ENCODE measurements at regions not wholly inside any gene's neighbourhood (a gene's known extent, or its start where the extent isn't known, plus 50 kb on each side); places are given as distances from the start of the nearest gene placed in this dataset.
"Not testable (repeated sequence)": the region's sequence is repeated elsewhere in the genome, so short reads cannot be mapped to it uniquely, and the experiment has no call there.

DNA sequence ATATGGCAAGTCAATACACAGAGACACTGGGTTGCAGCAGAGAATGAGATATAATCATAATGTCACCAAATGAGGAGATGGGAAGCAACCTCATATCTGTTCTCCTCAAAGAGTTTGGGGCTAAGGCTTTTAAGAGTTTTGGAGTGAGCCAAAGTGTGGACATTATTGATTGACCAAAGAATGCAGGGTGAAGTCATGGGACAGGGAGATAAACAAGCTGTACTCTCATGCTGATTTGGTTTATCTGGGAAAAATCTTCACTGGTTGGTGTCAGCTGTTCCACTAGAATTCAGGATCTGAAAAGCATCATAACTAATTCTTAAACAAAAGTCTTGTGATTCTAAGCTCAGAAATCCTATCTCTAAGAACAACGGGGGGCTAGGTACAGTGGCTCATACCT is 585.9 kb upstream of the NRP1 start:
- Histone ChIP-seq H3K36me3 (no peaks in the 10 kb centered on the region), H3K27me3 (ENCODE audit: low read depth) (no peaks in the 10 kb centered on the region), H3K4me1 (no peaks in the 10 kb centered on the region), H3K4me3 (no peak overlapping the region), H3K9me3 (replicated peaks) (peaks cover 11% of the 10 kb centered on the region), H3K27ac (replicated peaks) (no peak overlapping the region)
- TF ChIP-seq, protein P1, sequence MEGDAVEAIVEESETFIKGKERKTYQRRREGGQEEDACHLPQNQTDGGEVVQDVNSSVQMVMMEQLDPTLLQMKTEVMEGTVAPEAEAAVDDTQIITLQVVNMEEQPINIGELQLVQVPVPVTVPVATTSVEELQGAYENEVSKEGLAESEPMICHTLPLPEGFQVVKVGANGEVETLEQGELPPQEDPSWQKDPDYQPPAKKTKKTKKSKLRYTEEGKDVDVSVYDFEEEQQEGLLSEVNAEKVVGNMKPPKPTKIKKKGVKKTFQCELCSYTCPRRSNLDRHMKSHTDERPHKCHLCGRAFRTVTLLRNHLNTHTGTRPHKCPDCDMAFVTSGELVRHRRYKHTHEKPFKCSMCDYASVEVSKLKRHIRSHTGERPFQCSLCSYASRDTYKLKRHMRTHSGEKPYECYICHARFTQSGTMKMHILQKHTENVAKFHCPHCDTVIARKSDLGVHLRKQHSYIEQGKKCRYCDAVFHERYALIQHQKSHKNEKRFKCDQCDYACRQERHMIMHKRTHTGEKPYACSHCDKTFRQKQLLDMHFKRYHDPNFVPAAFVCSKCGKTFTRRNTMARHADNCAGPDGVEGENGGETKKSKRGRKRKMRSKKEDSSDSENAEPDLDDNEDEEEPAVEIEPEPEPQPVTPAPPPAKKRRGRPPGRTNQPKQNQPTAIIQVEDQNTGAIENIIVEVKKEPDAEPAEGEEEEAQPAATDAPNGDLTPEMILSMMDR (IDR thresholded peaks at IDR 0.05; ENCODE audit: borderline replicate concordance) = no peak
- no peak for DNase-seq
- intact Hi-C loops (cut with micrococcal nuclease) = no loop called here

DNA sequence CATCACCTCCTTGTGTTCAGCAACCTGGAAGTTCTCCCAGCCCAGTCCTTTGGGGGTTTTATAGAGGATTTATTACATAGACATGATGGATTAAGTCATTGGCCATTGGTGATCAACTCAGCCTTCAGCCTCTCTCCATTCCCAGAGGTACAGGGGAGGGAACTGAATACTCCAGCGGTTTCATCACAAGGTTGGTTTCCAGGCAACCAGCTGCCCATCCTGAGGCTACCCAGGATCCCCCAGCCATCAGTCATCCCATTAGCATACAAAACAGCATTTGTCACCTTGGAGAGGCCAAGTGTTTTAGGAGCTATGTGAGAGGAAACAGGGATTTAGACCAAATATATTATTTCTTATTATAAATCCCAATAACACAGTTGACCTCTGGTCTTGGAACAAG is 584.8 kb upstream of the NRP1 start:
- intact Hi-C loops (cut with micrococcal nuclease) = no loop called here
- DNase-seq = no peak
- H3K4me3 ChIP-seq = no peak overlapping the region
- H3K4me1 ChIP-seq = no peaks in the 10 kb centered on the region
- no peak overlapping the region for H3K27ac ChIP-seq (replicated peaks)
- TF ChIP-seq, protein P1 (IDR thresholded peaks at IDR 0.05; ENCODE audit: borderline replicate concordance) = no peak
- no peaks in the 10 kb centered on the region for H3K36me3 ChIP-seq
- H3K9me3 ChIP-seq (replicated peaks) = peaks cover 11% of the 10 kb centered on the region
- no peaks in the 10 kb centered on the region for H3K27me3 ChIP-seq (ENCODE audit: low read depth)

DNA sequence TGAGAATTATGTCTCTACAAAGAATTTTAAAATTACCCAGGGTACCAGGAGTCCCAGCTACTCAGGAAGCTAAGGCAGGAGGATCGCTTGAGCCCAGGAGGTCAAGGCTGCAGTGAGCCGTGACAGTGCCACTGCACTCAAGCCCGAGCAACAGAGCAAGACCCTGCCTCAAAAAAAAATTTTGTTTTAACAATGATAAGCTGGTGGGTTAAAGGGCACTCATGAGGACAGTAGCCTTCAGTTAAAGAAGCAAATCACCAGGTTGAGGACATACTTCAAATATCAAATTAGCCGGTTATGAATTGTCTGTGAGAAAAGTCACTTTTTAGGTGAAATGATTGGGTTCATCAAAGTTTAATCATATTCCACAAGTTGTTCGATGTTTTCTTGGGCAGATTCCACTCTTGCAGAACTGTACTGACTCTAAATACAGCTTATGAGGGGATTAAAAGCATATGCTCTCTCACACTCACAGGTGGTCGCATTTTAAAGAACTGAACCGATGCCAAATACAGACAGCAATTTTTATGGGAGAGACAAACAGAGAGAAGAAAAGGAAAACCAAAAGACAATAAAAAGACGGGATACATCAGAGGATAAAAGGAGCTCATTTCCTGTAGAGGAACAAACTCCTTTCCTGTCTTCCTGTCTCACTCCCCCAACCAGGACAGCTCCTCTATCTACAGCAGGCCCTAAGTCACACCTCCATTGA is 582.8 kb upstream of the NRP1 start:
- no peak overlapping the region for H3K4me3 ChIP-seq
- H3K27me3 ChIP-seq (ENCODE audit: low read depth) = no peaks in the 10 kb centered on the region
- no peak overlapping the region for H3K27ac ChIP-seq (replicated peaks)
- H3K9me3 ChIP-seq (replicated peaks) = no peaks in the 10 kb centered on the region
- H3K4me1 ChIP-seq = no peaks in the 10 kb centered on the region
- TF ChIP-seq, protein P1 (IDR thresholded peaks at IDR 0.05; ENCODE audit: borderline replicate concordance) = no peak
- DNase-seq = no peak
- intact Hi-C loops (cut with micrococcal nuclease) = no loop called here
- H3K36me3 ChIP-seq = no peaks in the 10 kb centered on the region

DNA sequence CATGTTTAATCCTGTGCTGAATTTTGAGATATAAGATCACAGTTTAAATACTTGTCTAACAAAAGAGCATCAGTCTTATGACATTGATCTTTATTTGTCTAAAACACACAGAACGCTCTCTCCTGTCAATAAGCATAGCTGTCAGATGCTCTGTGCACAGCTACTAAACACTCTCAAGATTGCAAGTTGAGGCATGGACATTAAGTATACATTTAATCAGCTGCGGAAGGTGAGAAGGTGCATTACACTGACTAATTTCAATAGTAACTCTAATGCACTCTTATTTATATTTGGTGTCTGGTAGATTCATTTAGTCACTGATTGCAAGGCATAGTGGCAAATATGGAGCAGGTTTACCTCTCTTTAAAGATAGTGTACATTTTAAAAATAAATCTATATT is 580.3 kb upstream of the NRP1 start:
- H3K4me1 ChIP-seq = no peaks in the 10 kb centered on the region
- no peaks in the 10 kb centered on the region for H3K36me3 ChIP-seq
- H3K27me3 ChIP-seq (ENCODE audit: low read depth) = no peaks in the 10 kb centered on the region
- no peak for DNase-seq
- no peak overlapping the region for H3K27ac ChIP-seq (replicated peaks)
- no peaks in the 10 kb centered on the region for H3K9me3 ChIP-seq (replicated peaks)
- intact Hi-C loops (cut with micrococcal nuclease) = no loop called here
- no peak overlapping the region for H3K4me3 ChIP-seq
- TF ChIP-seq, protein P1 (IDR thresholded peaks at IDR 0.05; ENCODE audit: borderline replicate concordance) = no peak

DNA sequence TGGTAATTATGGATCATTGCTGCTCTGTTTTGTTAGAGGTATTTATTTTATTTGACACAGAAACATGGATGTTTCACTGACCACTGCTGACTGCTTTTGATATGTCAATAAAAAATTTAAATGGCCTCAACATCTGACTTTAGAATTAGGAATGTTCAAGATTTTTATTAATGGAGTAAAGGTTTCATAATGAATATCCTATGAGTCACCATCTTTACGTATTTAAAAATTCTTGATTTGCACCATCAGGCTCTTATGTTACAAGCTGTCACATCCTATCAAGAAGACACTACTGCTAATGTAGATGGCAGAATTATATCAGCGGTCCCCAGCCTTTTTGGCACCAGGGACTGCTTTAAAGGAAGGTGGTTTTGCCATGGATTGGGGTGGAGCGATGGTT is 578.7 kb upstream of the NRP1 start:
- no peak overlapping the region for H3K4me3 ChIP-seq
- no peak overlapping the region for H3K27ac ChIP-seq (replicated peaks)
- no peaks in the 10 kb centered on the region for H3K9me3 ChIP-seq (replicated peaks)
- no peaks in the 10 kb centered on the region for H3K4me1 ChIP-seq
- no peak for DNase-seq
- no peaks in the 10 kb centered on the region for H3K27me3 ChIP-seq (ENCODE audit: low read depth)
- H3K36me3 ChIP-seq = no peaks in the 10 kb centered on the region
- intact Hi-C loops (cut with micrococcal nuclease) = no loop called here
- TF ChIP-seq, protein P1 (IDR thresholded peaks at IDR 0.05; ENCODE audit: borderline replicate concordance) = no peak

DNA sequence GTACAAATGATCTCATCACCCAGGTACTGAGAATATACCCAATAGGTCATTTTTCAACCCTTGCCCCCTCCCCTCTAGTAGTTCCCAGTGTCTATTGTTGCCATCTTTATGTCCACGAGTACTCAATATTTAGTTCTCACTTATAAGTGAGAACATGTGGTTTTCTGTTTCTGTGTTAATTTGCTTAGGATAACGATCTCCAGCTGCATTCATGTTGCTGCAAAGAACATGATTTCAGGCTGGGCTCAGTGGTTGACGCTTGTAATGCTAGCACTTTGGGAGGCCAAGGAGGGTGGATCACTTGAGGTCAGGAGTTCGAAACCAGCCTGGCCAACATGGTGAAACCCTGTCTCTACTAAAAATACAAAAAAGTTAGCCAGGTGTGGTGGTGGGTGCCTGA is 575.0 kb upstream of the NRP1 start:
- H3K36me3 ChIP-seq, DNase-seq: not testable (repeated sequence)

More for the DNA sequence above, 575.0 kb upstream of the NRP1 start:
- H3K4me3 ChIP-seq; H3K4me1 ChIP-seq; H3K27me3 ChIP-seq (ENCODE audit: low read depth); H3K27ac ChIP-seq (replicated peaks); H3K9me3 ChIP-seq (replicated peaks); intact Hi-C loops (cut with micrococcal nuclease): not testable (repeated sequence)

All from left ventricle myocardium inferior (tissue), 1 donor.